GM21447 (cell line): ENCODE measurements at regions not wholly inside any gene's neighbourhood (a gene's known extent, or its start where the extent isn't known, plus 50 kb on each side); places are given as distances from the start of the nearest gene placed in this dataset.
"Not testable (repeated sequence)": the region's sequence is repeated elsewhere in the genome, so short reads cannot be mapped to it uniquely, and the experiment has no call there.

ENCODE experiments used
- ATAC-seq: cut with Tn5 transposase; IDR thresholded peaks from one replicate; pipeline ENCODE4 v1.9.1; 2021; ENCODE audit not compliant: unreplicated experiment

- no peak for ATAC-seq
Observed at GRCh38 chr16:65713181-65713808, 591.4 kb upstream of the CDH11 start.

- ATAC-seq, result no peak
Observed at GRCh38 chr16:65710107-65710506, 588.2 kb upstream of the CDH11 start.

- ATAC-seq, result no peak
Observed at GRCh38 chr16:65704866-65705265, 583.0 kb upstream of the CDH11 start.

- ATAC-seq, result no peak
Observed at GRCh38 chr16:65702707-65703402, 581.0 kb upstream of the CDH11 start.

- ATAC-seq, result no peak
Observed at GRCh38 chr16:65700596-65700995, 578.7 kb upstream of the CDH11 start.

- no peak for ATAC-seq
Observed at GRCh38 chr16:65698791-65699321, 577.0 kb upstream of the CDH11 start.

- ATAC-seq, result no peak
Observed at GRCh38 chr16:65697521-65697920, 575.7 kb upstream of the CDH11 start.

- no peak for ATAC-seq
Observed at GRCh38 chr16:65697065-65697464, 575.2 kb upstream of the CDH11 start.

- not testable (repeated sequence) for ATAC-seq
Observed at GRCh38 chr16:65691846-65692245, 570.0 kb upstream of the CDH11 start.

GRCh38 chr16:65689726-65690125, 567.9 kb upstream of the CDH11 start:
- ATAC-seq, result no peak

- no peak for ATAC-seq
Observed at GRCh38 chr16:65688301-65688700, 566.4 kb upstream of the CDH11 start.

GRCh38 chr16:65684230-65684629, 562.4 kb upstream of the CDH11 start:
- no peak for ATAC-seq

GRCh38 chr16:65681406-65681805, 559.5 kb upstream of the CDH11 start:
- no peak for ATAC-seq

- ATAC-seq, result no peak
Observed at GRCh38 chr16:65679785-65680184, 557.9 kb upstream of the CDH11 start.

GRCh38 chr16:65675161-65675560, 553.3 kb upstream of the CDH11 start:
- ATAC-seq, result no peak

- ATAC-seq, result no peak
Observed at GRCh38 chr16:65672960-65673359, 551.1 kb upstream of the CDH11 start.

GRCh38 chr16:65671071-65671470, 549.2 kb upstream of the CDH11 start:
- ATAC-seq, result no peak

GRCh38 chr16:65668064-65668595, 546.3 kb upstream of the CDH11 start:
- no peak for ATAC-seq

- no peak for ATAC-seq
Observed at GRCh38 chr16:65667011-65667578, 545.2 kb upstream of the CDH11 start.

- ATAC-seq, result no peak
Observed at GRCh38 chr16:65666132-65666941, 544.5 kb upstream of the CDH11 start.

GRCh38 chr16:65665586-65665985, 543.7 kb upstream of the CDH11 start:
- ATAC-seq, result no peak
